ENCODE measurements at regions not wholly inside any gene's neighbourhood (a gene's known extent, or its start where the extent isn't known, plus 50 kb on each side); places are given as distances from the start of the nearest gene placed in this dataset.

DNA sequence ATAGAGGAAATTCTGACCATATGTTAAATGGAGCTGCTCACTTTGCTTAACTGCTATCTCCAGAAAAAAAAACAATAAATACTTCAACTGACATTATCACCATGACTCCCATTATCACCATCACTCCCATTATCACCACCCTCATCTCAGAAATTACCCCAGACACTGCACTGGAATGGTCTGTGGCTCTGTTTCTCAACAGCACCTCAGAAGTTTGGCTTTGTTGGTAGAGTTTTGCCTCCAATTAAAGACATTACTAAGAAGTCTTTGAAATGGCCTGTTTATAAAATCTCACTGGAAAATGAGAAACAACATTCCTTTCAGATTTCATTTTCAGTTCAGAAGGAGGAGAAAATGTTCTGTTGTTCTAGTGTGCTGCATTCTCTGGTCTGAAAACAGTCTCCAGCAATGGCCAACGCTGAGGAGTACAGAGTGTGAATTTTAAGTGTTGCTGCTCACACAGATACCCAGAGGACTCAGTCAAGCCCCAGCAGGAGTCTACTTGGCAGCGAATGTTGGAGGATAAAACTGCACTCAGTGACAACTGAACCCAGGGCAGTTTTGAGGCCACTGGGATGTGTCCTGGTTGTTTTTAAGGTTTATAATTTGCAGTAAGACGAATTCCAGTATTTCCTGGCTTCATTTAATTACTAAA lies 364.5 kb upstream of the CDH2 start:
- Histone ChIP-seq H2BK120ac (replicated peaks; ENCODE audit: low read depth, low read length) (no peak overlapping the region), H3K79me2 (ENCODE audit: control insufficient read depth in 1 of 2, insufficient read depth in 2 of 2, low read length in 2 of 2) (no peaks in the 10 kb centered on the region), H2BK20ac (ENCODE audit: low read length) (no peak overlapping the region), H3K4me1 (replicated peaks in 1 of 4; ENCODE audit: control insufficient read depth in 3 of 4, insufficient read depth in 4 of 4, low read length in 3 of 4) (no peaks in the 10 kb centered on the region; a peak in 1 of 7 replicates), H3K4ac (replicated peaks; ENCODE audit: insufficient read length, low read depth, low read length) (no peak overlapping the region), H3K18ac (ENCODE audit: extremely low read depth, low read length) (no peak overlapping the region), H3K79me1 (ENCODE audit: low read depth, low read length) (no peaks in the 10 kb centered on the region), H3K27me3 (replicated peaks in 1 of 4; ENCODE audit: control insufficient read depth in 3 of 4, extremely low read depth in 1 of 4, insufficient read depth in 3 of 4, low read length in 3 of 4) (no peaks in the 10 kb centered on the region; a peak in 1 of 7 replicates), H3K9me3 (ENCODE audit: insufficient read depth in 2 of 2, low read depth in 1 of 2, low read length in 1 of 2) (no peaks in the 10 kb centered on the region), H2BK12ac (ENCODE audit: low read depth, low read length) (no peak overlapping the region), H3K56ac (replicated peaks; ENCODE audit: insufficient read length, low read depth, low read length) (no peak overlapping the region), H4K91ac (replicated peaks; ENCODE audit: insufficient read length, low read length) (no peak overlapping the region), H2BK5ac (ENCODE audit: low read depth, low read length) (no peak overlapping the region), H3K27ac (ENCODE audit: low read depth, low read length) (no peak overlapping the region), H3K36me3 (ENCODE audit: control insufficient read depth in 2 of 4, insufficient read depth in 4 of 4, low read length in 3 of 4) (no peaks in the 10 kb centered on the region), H3K4me3 (ENCODE audit: extremely low read depth in 1 of 4, insufficient read depth in 2 of 4, low read depth in 3 of 4, low read length in 4 of 4) (no peak overlapping the region), H4K20me1 (replicated peaks in 1 of 2; ENCODE audit: control insufficient read depth in 1 of 2, insufficient read depth in 2 of 2, low read length in 2 of 2) (no peaks in the 10 kb centered on the region), H2AK5ac (ENCODE audit: low read depth, low read length) (no peak overlapping the region), H4K5ac (ENCODE audit: insufficient read length, low read depth, low read length) (no peak overlapping the region), H3K4me2 (ENCODE audit: insufficient read depth in 1 of 2, low read depth in 2 of 2, low read length in 2 of 2) (no peak overlapping the region), H2AFZ (ENCODE audit: low read length) (0 out of 2 replicates have a peak overlapping the region, but pooled peaks have one; percentile 17), H2BK15ac (ENCODE audit: low read length) (no peak overlapping the region), H4K8ac (ENCODE audit: extremely low read depth, insufficient read depth, low read length) (no peak overlapping the region; the same call in 1 of the 2 replicates), H3K23ac (ENCODE audit: insufficient read length) (no peak overlapping the region), H3K9ac (replicated peaks in 1 of 4; ENCODE audit: extremely low read depth in 1 of 4, low read depth in 3 of 4, low read length in 3 of 4) (no peak overlapping the region), H3K14ac (ENCODE audit: insufficient read length) (no peak overlapping the region), H3K23me2 (ENCODE audit: low read depth, low read length) (no peaks in the 10 kb centered on the region)
- TF ChIP-seq GTF2F1 (IDR thresholded peaks at IDR 0.05; ENCODE audit: borderline replicate concordance, low read depth, low read length), result no peak
- TF ChIP-seq GABPA (IDR thresholded peaks at IDR 0.05; ENCODE audit: borderline replicate concordance, insufficient read depth, low read length), result no peak
- FAIRE-seq (no peak), DNase-seq (ENCODE audit: low read depth in 1 of 2, low spot score in 2 of 2) (no peak)
- POLR2A ChIA-PET (ENCODE audit: partially characterized antibody), result no interaction called here
- 82% methylated on average over 3 of the region's 3 CpGs; no CpG with 5 or more reads in 1 of the 2 experiments for WGBS, 2 experiments (ENCODE audit: extremely low coverage in 1 of 2, insufficient coverage in 1 of 2, insufficient read length in 1 of 2, insufficient replicate concordance in 2 of 2, low coverage in 1 of 2, low lambda C conversion rate in 2 of 2, missing lambda C conversion rate in 1 of 2)
- CTCF ChIA-PET (ENCODE audit: partially characterized antibody), result no interaction called here
